ENCODE measurements at regions not wholly inside any gene's neighbourhood (a gene's known extent, or its start where the extent isn't known, plus 50 kb on each side); places are given as distances from the start of the nearest gene placed in this dataset.
A peak's percentile ranks its signal among the peaks of the same experiment; 100 is the strongest.

DNA sequence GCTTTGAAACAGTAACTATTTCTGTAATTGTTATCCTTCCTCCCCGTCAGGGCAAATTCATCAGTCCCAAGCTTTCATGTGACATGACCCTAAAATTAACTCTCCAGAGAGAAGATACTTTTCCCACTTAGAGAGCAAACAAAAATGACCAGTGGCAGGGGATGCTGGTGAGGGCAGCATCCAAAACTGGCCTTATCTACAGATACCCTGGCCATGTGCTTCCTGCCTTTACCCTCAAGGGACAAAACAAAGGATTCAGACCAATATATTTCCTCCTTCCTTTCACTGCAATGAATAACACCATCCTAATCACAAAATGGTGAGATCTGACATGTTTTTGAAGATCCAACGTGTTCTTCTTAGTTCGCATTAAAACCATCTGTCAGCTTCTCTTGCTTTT is 267.2 kb downstream of the MAN2A1 start:
- Histone ChIP-seq H3K27me3 (ENCODE audit: insufficient read depth) (no peaks in the 10 kb centered on the region), H3K27ac (ENCODE audit: low read depth) (no peak overlapping the region), H4K20me1 (replicated peaks; ENCODE audit: insufficient read depth) (no peaks in the 10 kb centered on the region), H3K9me2 (ENCODE audit: insufficient read depth) (no peaks in the 10 kb centered on the region), H3K4me1 (ENCODE audit: insufficient read depth) (no peaks in the 10 kb centered on the region), H3F3A (replicated peaks; ENCODE audit: low read depth) (no peaks in the 10 kb centered on the region), H3K36me3 (ENCODE audit: insufficient read depth) (no peaks in the 10 kb centered on the region), H2AFZ (peak overlapping the region; percentile 23; the same call in 1 of the 2 replicates), H3K4me2 (no peak overlapping the region), H3K4me3 (no peak overlapping the region), H3K79me2 (replicated peaks; ENCODE audit: insufficient read depth) (no peaks in the 10 kb centered on the region)
- H3K27me3 Mint-ChIP-seq (ENCODE audit: insufficient read depth, low read depth, poor library complexity) = no peaks in the 10 kb centered on the region
- H3K36me3 Mint-ChIP-seq (ENCODE audit: low read depth) = no peaks in the 10 kb centered on the region
- DNase-seq (ENCODE audit: low spot score) = no peak
- no peaks in the 10 kb centered on the region for H3K9me3 Mint-ChIP-seq
- no peaks in the 10 kb centered on the region for H3K4me1 Mint-ChIP-seq
- no peak for ATAC-seq
- no peak overlapping the region for H3K4me3 Mint-ChIP-seq
- no peak overlapping the region for H3K27ac Mint-ChIP-seq
- no peak for TF ChIP-seq ETS1 (IDR thresholded peaks at IDR 0.05)
- TF ChIP-seq JUNB (IDR thresholded peaks at IDR 0.05; ENCODE audit: unreplicated experiment) = no peak
- TF ChIP-seq ZNF114 (CRISPR knock-in tag; IDR thresholded peaks at IDR 0.05) = no peak
- no peak for TF ChIP-seq CREB1 (CRISPR knock-in tag; IDR thresholded peaks at IDR 0.05; ENCODE audit: low read depth)
- no peak for TF ChIP-seq POLR2AphosphoS5 (IDR thresholded peaks at IDR 0.05; ENCODE audit: low read depth)
- no peak for TF ChIP-seq REST (IDR thresholded peaks at IDR 0.05; ENCODE audit: unreplicated experiment)
- TF ChIP-seq, protein P1, sequence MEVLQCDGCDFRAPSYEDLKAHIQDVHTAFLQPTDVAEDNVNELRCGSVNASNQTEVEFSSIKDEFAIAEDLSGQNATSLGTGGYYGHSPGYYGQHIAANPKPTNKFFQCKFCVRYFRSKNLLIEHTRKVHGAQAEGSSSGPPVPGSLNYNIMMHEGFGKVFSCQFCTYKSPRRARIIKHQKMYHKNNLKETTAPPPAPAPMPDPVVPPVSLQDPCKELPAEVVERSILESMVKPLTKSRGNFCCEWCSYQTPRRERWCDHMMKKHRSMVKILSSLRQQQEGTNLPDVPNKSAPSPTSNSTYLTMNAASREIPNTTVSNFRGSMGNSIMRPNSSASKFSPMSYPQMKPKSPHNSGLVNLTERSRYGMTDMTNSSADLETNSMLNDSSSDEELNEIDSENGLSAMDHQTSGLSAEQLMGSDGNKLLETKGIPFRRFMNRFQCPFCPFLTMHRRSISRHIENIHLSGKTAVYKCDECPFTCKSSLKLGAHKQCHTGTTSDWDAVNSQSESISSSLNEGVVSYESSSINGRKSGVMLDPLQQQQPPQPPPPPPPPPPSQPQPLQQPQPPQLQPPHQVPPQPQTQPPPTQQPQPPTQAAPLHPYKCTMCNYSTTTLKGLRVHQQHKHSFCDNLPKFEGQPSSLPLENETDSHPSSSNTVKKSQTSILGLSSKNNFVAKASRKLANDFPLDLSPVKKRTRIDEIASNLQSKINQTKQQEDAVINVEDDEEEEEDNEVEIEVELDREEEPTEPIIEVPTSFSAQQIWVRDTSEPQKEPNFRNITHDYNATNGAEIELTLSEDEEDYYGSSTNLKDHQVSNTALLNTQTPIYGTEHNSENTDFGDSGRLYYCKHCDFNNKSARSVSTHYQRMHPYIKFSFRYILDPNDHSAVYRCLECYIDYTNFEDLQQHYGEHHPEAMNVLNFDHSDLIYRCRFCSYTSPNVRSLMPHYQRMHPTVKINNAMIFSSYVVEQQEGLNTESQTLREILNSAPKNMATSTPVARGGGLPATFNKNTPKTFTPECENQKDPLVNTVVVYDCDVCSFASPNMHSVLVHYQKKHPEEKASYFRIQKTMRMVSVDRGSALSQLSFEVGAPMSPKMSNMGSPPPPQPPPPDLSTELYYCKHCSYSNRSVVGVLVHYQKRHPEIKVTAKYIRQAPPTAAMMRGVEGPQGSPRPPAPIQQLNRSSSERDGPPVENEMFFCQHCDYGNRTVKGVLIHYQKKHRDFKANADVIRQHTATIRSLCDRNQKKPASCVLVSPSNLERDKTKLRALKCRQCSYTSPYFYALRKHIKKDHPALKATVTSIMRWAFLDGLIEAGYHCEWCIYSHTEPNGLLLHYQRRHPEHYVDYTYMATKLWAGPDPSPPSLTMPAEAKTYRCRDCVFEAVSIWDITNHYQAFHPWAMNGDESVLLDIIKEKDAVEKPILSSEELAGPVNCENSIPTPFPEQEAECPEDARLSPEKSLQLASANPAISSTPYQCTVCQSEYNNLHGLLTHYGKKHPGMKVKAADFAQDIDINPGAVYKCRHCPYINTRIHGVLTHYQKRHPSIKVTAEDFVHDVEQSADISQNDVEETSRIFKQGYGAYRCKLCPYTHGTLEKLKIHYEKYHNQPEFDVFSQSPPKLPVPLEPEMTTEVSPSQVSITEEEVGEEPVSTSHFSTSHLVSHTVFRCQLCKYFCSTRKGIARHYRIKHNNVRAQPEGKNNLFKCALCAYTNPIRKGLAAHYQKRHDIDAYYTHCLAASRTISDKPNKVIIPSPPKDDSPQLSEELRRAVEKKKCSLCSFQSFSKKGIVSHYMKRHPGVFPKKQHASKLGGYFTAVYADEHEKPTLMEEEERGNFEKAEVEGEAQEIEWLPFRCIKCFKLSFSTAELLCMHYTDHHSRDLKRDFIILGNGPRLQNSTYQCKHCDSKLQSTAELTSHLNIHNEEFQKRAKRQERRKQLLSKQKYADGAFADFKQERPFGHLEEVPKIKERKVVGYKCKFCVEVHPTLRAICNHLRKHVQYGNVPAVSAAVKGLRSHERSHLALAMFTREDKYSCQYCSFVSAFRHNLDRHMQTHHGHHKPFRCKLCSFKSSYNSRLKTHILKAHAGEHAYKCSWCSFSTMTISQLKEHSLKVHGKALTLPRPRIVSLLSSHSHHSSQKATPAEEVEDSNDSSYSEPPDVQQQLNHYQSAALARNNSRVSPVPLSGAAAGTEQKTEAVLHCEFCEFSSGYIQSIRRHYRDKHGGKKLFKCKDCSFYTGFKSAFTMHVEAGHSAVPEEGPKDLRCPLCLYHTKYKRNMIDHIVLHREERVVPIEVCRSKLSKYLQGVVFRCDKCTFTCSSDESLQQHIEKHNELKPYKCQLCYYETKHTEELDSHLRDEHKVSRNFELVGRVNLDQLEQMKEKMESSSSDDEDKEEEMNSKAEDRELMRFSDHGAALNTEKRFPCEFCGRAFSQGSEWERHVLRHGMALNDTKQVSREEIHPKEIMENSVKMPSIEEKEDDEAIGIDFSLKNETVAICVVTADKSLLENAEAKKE (CRISPR knock-in tag; IDR thresholded peaks at IDR 0.05) = no peak
- no peak for TF ChIP-seq EZH2phosphoT487 (IDR thresholded peaks at IDR 0.05; ENCODE audit: unreplicated experiment)
- TF ChIP-seq ZNF331 (CRISPR knock-in tag; IDR thresholded peaks at IDR 0.05; ENCODE audit: low read depth) = no peak
- no peak for TF ChIP-seq EZH2 (IDR thresholded peaks at IDR 0.05; ENCODE audit: low read depth, unreplicated experiment)
- no peak for TF ChIP-seq NANOG (IDR thresholded peaks at IDR 0.05; ENCODE audit: borderline replicate concordance)
- TF ChIP-seq, protein P2, sequence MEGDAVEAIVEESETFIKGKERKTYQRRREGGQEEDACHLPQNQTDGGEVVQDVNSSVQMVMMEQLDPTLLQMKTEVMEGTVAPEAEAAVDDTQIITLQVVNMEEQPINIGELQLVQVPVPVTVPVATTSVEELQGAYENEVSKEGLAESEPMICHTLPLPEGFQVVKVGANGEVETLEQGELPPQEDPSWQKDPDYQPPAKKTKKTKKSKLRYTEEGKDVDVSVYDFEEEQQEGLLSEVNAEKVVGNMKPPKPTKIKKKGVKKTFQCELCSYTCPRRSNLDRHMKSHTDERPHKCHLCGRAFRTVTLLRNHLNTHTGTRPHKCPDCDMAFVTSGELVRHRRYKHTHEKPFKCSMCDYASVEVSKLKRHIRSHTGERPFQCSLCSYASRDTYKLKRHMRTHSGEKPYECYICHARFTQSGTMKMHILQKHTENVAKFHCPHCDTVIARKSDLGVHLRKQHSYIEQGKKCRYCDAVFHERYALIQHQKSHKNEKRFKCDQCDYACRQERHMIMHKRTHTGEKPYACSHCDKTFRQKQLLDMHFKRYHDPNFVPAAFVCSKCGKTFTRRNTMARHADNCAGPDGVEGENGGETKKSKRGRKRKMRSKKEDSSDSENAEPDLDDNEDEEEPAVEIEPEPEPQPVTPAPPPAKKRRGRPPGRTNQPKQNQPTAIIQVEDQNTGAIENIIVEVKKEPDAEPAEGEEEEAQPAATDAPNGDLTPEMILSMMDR (conservative IDR thresholded peaks at IDR 0.05; ENCODE audit: low read depth in 2 of 2) = no peak
- no peak for TF ChIP-seq STAT1 (IDR thresholded peaks at IDR 0.05; ENCODE audit: unreplicated experiment)

Measured in GM23338 (cell line).